Activated T-helper 9 cell treated with anti-CD3 and anti-CD28 coated beads, Interleukin-2, amount 50 U/mL, for 16 hours (primary cell): ENCODE measurements at regions not wholly inside any gene's neighbourhood (a gene's known extent, or its start where the extent isn't known, plus 50 kb on each side); places are given as distances from the start of the nearest gene placed in this dataset.

Experiments used
- DNase-seq: peaks from one replicate; pipeline ENCODE4 v3.0.0-alpha.2; 2020; ENCODE audit warnings: low read depth

DNA sequence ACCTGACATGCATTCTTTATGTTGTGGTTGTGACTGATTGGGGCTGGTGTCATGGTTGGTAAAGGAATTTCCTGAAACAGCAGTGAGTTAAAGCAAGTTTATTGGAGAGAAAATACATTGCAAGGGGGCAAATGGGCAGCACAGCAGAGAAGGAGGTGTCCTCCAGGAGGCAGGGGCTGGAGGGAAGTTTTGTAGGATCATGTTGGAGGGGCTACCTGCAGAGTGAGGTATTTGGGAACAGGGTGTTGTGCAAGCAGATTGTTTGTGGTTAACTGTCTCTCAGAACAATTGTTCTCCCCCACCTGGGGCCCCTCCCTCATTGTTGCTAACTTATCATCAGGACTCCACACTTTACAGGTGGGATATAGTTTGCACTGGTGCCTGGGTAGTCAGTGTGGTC, 196.0 kb downstream of the NSUN3 start:
- no peak for DNase-seq

DNA sequence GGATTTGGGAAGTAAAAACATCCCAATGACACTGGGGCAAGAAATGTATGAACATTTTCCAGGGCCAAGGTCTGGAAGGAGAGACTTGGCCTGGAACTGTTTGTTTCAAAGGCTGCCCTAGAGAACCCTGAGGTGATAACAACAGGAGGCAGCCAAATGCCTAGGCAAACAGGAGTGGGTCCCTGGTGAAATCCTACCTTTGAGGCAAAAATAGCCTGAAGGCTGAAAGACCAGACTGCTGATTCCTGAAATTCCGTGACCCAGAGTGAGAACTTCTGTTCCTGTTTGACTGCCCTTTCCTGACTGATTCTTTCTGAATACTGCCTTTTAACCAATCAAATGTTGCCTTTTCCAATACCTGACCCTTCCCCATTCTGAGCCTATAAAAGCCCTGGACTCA, 196.4 kb downstream of the NSUN3 start:
- DNase-seq = no peak

DNA sequence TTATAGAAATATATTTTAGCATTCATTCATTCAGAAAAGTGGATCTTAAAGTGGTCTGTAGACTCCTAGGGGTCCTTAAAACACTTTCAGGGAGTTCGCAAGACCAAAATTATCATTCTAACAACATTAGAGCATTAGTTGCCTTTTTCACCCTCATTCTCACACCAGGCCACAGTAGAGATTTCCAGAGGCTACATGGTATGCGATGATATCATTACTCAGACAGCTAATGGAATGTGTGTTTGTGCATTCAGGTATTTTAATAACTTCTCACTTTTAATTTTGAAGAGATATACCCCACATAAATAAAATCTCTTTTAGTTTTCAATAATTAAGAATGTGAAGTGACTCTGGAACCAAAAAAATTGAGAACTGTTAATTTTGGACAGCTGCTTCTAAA, 206.9 kb downstream of the NSUN3 start:
- no peak for DNase-seq

DNA sequence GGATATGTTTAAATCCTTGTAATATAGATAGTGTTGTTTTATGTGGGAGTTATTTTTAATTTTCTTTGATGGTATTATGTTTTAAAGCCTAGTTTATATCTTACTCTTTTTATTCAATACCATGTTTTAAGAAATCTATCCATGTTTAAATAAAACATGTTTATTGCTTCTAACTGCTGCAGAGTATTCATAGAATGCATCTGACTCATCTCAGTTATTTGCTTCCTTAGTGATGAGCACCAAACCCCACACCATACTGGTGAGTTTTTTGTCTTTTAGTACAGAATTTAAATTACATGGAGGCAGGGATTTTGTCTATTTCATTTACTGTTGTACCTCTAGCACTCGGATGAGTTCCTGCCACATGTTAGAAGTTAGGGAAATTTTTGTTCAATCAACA, 209.2 kb downstream of the NSUN3 start:
- DNase-seq = no peak

DNA sequence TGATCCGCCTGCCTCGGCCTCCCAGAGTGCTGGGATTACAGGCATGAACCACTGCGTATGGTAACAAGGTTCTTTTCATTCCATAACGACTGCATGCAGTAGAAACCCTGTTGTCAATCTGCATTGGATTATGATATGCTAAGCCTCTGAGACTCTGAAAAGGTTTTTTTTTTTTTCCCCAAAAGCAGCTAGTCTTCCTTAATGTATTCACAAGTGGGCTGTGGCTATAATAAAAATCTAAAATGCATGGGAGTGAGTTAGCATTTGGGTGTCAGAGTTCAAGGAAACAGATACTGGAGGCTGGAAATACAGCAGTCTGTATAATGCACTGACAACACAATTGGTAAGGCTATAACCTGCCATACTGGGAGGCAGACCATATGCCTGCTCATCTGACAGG, 218.1 kb downstream of the NSUN3 start:
- DNase-seq = no peak

DNA sequence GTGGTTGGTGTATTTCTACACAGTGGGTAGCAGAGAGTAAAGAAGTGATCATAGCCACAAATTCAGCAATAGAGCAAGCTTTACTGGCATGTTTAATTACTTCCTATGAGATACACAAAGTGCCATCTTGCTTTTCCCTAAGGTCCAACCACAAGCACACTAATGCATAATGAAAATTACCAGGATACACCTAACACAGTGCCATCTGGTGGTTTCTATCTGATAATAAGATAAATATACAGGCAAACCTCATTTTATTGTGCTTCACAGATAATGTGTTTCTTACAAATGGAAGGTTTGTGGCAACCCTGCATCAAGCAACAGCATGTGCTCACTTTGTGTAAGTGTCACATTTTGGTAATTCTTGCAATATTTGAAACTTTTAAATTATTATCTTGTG, 223.0 kb downstream of the NSUN3 start:
- DNase-seq = no peak

DNA sequence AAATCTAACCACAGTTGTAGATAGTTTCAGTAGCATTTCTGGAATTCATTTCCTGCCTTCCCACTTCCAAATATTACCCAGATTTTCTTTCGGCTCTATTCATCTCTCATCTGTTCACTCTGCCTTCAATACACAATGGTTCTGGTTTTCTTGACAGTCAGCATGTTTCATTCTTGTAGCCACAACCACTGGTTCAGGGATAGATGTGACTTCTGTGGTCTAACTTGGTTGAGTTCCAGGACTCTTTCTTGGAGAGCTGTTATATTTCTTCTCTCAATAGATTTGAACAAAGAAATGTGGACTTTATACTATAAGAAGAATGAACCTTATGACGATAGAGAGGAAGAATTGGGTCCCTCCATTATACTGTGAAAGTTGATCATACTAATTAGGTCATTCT, 228.8 kb downstream of the NSUN3 start:
- DNase-seq = no peak

DNA sequence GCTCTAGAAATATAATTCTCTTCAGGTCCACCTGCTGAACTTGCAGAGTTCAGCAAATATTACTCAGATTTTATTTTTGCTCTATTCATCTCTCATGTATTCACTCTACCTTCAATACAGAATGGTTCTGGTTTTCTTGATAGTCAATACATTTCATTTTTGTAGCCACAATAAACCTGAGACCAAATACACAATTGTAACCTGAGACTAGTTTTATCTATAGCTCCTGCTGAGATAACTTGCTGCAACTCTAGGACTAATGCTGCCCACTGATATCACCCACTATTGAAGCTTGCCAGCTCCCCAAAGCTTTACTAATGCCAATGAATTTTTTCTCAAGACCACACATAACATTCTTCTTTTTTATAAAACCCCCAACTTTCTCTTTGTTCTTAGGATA, 229.3 kb downstream of the NSUN3 start:
- no peak for DNase-seq

DNA sequence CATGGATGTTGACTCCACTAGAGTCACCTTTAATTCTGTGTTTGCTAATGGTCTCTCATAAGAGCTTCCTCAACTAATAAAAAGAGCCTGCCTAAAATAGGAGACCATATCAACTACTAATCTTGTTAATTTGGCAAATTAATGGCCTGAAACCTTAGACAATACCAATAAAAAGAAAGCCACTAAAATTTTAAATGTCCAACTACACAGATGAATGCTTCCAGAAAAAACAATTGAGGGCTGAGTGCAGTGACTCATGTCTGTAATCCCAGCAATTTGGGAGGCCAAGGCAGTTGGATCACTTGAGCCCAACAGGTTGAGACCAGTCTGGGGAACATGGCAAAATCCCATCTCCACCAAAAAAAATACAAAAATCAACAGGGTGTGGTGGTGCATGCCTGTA, 230.9 kb downstream of the NSUN3 start:
- no peak for DNase-seq

DNA sequence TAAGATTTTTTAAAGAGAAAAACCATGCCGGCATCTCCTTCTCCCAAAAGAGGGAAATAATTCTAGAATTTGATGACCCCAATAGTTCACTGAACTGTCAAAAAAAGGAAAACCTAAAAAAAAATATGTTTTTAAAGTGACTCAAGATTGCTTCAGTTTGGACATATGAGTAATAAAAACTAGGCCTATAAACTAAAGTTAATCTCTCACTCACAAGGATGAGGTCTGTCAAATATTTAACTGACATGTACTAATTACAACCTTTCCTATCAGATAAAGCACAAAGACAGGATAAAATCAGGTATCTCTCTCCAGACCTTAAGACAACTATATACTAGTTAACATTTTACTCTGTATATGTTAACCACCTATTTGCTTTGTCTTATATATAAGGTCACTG, 231.9 kb downstream of the NSUN3 start:
- DNase-seq = no peak

DNA sequence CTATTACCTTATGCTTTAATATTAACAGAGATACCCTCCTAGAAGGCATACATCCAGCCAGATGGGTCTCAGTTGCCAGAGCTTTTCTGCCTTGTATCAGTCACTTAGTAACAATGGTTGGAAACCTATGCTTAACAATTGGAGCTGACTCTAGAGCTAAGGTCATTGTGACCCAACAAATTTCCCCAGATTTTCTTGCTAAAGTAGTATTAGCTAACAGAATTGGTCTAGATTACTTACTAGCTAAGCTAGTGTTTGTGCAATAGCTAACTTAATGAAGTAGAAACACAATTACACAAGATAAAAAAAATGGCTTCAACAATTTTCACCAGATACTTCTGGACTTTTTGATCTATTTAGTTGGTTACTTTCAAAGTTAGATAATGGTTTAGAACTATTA, 236.9 kb downstream of the NSUN3 start:
- DNase-seq = no peak

DNA sequence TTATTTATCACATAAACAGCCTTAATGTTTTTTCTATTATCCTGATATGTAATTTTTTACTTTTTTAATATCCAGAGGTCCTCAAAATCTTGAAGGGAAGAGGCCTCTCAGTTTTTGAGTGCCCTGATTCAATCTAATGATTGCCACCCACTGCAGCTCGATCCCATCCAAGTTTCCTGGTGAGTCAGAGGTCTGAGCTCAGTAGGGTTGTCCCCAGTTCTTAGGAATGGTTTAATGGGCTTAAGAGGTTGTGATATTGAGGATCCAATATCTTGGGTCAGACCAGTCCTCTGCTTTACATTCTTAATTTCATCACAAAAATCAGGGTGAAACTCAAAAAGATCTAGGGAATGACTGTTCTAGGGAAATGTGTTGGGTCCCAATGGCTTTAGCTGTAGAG, 238.5 kb downstream of the NSUN3 start:
- no peak for DNase-seq

DNA sequence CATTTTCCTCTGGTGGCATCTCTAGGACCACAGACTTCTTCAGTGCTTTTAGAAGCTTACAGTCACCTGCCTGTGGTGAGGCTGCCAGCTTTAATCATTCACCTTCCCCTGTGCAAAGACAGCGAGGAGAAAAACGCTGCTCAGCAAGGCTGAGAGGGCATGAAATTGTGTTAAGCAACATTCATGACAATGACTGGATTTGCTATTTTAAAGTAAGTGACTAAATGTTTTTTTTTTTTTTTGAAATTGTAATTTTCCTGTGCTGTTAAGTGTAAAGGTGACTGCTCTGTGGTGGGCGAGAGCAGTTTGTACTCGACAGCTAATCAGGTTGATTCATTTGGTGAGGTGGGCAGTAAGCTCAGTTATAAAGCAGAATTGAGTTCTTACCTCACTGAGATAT, 240.4 kb downstream of the NSUN3 start:
- no peak for DNase-seq

DNA sequence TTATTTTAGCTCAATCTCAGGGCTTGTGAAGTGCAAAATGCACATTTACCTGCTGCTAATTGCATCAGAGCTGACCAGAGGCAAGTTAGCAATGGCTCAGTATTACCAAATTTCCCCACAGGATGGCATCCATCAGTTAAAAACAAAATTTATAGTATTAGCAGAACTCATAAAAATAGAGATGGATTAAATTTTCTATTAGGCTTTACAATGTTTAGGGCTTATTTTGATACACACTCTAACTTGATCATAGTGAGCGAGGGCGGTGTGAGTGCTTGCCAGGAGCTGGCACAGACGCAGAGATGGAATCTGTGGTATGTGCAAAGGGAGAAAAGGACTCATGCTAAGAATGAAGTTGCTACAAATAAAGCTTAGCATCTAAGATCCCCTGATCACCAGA, 241.0 kb downstream of the NSUN3 start:
- no peak for DNase-seq

DNA sequence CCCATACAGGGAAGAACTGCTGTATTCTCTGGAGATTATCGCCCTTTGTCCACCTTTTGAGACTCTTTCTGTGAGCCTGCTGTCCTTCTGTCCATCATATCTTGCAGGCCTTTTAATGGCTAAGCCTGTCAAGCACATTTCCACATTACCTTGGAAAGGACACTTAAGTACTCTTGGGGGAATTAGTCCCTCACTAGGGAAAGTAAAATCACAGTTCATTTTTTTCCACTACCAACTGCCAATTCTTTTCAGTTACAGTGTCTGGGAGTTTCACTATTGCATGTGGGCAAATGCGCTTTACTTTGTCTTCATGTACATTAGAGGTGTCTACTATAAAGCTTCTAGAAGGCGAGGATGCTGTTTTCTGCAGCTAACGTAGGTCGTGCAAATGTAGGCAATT, 242.1 kb downstream of the NSUN3 start:
- no peak for DNase-seq

DNA sequence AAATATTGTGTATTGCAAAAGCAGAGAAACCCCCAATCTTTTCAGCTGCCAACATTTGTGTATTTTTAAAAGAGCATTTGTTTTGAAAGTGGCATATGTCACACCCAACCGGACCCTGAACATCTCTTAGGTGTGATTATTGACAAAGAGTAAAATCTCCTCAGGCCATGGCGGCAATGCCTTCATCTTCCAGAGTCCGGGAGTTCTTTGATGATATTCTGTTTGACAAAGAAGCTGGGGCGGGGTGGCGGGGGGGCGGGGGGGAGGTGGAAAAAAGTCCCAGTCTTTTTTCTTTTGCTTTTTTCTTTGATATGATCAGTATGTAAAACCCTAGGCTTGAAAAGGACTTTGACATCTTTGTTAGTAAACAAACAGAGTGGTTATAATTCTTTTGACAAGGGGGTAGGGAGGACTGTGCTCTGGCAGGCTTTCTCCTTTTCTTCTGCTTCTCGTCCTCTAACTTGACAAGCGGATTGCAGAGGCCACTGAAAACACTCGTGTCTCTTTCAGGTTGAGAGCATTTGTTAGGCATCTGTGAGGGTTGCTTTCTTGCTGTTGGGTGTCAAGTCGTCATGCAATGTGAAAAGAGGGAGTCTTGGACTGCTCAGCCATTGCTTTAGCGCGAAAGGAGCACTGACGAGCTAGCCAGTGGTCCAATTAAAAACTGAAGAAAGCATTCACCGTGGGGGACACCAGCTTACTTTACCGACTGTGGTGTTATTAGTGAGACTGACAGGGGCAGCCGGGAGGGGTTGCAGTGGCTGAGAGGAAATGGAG, 243.2 kb downstream of the NSUN3 start:
- no peak for DNase-seq

DNA sequence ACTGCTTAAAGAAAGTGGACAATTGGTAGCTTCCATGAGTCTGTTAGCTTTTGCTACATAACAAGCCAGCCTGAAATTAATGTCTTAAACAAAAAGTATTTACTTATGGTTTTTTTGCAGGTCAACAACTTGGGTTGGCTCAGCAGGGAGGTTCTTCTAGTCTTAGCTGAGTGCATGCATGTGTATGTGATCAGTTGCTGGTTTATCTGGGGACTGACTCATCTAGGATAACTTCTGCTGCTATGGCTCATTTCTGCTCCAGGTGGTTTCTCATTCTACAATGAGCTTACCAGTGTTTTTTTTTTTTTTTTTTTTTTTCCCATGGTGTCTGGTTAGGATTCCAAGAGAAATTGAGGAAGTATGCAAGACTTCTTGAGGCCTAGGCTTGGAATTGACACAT, 244.7 kb downstream of the NSUN3 start:
- DNase-seq = no peak

DNA sequence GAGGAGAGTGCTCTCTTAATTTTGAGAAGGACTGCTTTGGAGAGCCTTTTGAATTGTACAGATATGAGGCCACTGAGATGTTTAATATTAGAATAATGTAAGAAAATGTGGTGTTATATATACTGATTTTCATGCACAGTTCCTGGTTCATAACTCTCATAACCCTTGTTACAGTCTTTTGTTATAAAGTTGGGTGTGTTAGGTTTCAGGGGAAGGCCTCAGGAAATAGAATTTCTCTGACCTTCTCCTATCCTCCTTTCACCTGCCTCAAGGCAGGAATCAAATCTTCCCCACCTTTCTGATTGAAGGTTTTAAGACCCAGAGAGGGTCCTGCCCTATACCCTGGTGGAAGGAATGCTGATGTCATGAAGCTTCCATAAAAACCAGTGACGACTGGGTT, 245.9 kb downstream of the NSUN3 start:
- no peak for DNase-seq

DNA sequence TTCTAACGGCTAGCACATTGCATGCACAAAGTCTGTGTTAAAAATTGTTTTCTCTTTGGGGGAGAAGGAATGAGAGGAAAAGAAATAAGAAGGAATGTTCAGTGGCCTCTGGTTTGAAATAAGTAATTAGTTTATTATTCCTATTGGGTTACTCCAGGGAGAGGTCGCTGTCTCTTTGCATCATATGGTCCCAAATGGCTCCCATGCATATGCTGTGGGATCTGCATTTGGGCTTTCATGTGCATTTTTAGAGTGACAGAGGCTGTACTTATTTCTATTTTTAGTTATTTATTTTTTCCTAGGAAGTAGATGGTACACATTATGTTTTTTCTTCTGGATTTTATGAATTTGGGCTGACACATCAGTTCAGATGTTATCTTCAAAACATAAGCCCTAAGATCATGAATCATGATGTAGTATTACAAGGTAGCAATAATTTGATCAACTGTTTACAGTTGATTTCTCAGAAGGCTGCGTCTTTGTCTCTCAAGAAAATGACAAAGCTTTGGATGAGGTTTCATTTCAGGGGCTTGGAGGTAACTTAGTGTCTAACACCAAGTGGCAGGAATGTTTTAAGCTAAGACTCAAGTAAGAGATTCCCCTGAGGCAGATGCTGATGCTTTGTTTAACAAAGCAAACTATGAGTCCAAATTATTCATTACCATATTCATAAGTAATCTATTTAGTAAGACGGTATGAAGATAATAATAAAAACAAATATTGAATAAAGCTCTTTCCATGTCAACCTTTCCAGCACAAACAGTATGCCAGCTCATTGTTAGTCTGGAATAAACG, 247.7 kb downstream of the NSUN3 start:
- DNase-seq = no peak

DNA sequence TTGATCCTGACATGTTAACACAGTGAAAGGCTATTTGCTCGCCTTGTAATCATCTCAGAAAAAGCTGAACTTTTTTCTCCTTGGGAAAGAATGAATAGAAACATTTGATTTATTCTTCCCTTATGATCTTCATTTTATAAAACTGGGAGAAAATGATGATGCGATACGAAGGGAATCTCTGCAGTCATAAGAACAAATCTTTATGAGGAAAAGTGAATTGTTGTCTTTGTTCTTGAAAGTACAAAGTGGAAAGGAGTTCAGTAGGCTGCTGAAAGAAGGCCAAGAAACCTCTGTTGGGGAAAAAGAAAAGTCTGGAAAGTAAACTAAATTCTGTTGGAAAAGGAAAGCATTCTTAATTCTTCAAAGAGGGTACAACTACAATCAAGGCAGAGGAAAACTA, 248.8 kb downstream of the NSUN3 start:
- no peak for DNase-seq

DNA sequence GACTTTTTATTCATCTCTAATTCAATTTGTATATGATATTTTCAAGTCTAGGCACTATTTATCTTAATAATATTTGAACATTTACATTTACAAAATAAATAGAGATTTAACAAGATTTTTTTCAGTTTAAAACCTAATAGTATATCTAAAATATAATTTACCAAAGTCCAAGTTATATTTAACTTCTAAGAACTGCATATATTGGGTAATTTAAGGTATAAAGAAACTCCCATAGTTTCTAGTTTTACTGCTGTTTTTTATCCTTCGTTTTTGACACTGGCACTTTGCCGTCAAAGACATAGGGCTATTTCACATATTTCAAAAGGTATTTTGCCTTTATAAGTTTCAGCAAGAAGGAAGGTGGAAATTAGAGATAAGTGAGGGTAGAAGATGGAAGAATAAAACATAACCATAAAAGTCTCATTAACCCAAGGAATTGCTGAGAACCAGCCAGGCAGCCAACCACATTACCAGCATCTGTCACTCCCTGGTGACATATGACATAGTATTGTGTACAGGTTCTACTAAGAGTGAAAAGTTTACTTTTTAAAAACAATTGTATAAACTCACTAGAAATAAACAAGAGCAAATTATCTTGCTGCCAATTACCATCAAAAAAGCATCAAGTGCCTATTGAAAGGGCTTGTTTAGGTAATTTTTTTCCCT, 251.5 kb downstream of the NSUN3 start:
- no peak for DNase-seq

DNA sequence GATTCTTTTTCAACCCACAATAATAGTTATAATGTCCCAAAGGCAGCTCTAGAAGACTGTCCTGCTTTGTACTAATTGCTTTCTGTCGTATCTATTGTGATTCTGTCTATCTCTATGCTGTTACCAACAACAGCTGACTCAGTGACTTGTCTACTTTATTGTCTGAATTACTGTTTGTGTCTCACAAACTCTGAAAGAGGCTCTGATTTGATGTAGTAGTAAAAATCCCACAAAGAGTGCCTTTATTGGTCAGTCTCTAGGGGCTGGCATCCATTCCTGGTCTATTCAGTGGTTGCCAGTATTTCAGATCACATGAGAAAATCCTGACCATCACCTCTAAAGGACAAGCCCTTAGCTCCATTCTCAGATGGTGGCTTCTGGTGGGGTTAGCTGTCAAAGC, 254.2 kb downstream of the NSUN3 start:
- DNase-seq = no peak

DNA sequence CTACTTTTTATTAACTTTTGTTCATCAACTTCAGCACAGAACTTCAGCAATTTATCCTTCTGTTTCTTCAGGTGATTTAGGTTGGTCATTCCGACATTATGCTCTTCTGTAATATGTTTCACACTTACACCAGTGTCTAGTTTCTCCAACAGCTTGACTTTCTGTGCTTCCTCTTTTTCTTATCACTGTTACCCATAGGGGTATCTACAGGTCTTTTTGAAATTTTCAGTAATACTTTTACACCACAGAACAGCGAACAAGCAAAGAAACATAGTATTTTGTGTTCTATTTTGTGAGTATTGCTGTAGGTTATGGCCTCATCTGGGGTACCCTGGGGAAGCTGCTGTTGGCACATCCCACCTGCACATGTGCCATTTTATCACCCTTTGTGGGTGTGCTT, 260.7 kb downstream of the NSUN3 start:
- DNase-seq = no peak
